ENCODE measurements at regions not wholly inside any gene's neighbourhood (a gene's known extent, or its start where the extent isn't known, plus 50 kb on each side); places are given as distances from the start of the nearest gene placed in this dataset.

GRCh38 chr13:85486663-85487062 is 312.6 kb downstream of the SLITRK6 start:
- H3K27ac ChIP-seq (ENCODE audit: low read depth), result no peak overlapping the region
- H3K79me2 ChIP-seq (replicated peaks; ENCODE audit: insufficient read depth), result no peaks in the 10 kb centered on the region
- no peaks in the 10 kb centered on the region for H4K20me1 ChIP-seq (replicated peaks; ENCODE audit: insufficient read depth)
- no peaks in the 10 kb centered on the region; the same call in 2 of the 3 replicates for H3K9me3 Mint-ChIP-seq
- ATAC-seq, result no peak
- no peaks in the 10 kb centered on the region for H3K36me3 Mint-ChIP-seq (ENCODE audit: low read depth)
- peak overlapping the region; percentile 5; the same call in 1 of the 2 replicates for H3K27ac Mint-ChIP-seq
- no peaks in the 10 kb centered on the region; the same call in 1 of the 2 replicates for H3K4me1 ChIP-seq (ENCODE audit: insufficient read depth)
- no peaks in the 10 kb centered on the region for H3K27me3 ChIP-seq (ENCODE audit: insufficient read depth)
- H3K27me3 Mint-ChIP-seq (ENCODE audit: insufficient read depth, low read depth, poor library complexity), result no peaks in the 10 kb centered on the region
- DNase-seq (ENCODE audit: low spot score), result no peak
- H3K4me1 Mint-ChIP-seq, result peaks cover 6% of the 10 kb centered on the region; the same call in 1 of the 3 replicates
- no peaks in the 10 kb centered on the region for H3K36me3 ChIP-seq (ENCODE audit: insufficient read depth)
- no peak overlapping the region for H3K4me2 ChIP-seq
- no peak overlapping the region for H3K4me3 Mint-ChIP-seq
- no peak overlapping the region for H2AFZ ChIP-seq
- peaks cover 4% of the 10 kb centered on the region; the same call in 1 of the 2 replicates for H3K9me2 ChIP-seq (ENCODE audit: insufficient read depth)
- no peaks in the 10 kb centered on the region for H3F3A ChIP-seq (replicated peaks; ENCODE audit: low read depth)
- H3K4me3 ChIP-seq, result no peak overlapping the region
- TF ChIP-seq ETS1 (IDR thresholded peaks at IDR 0.05) (no peak), EZH2 (IDR thresholded peaks at IDR 0.05; ENCODE audit: low read depth, unreplicated experiment) (no peak), ZNF114 (CRISPR knock-in tag; IDR thresholded peaks at IDR 0.05) (no peak), JUNB (IDR thresholded peaks at IDR 0.05; ENCODE audit: unreplicated experiment) (no peak), STAT1 (IDR thresholded peaks at IDR 0.05; ENCODE audit: unreplicated experiment) (no peak), NANOG (IDR thresholded peaks at IDR 0.05; ENCODE audit: borderline replicate concordance) (no peak), CTCF (conservative IDR thresholded peaks at IDR 0.05; ENCODE audit: low read depth in 2 of 2) (no peak), CREB1 (CRISPR knock-in tag; IDR thresholded peaks at IDR 0.05; ENCODE audit: low read depth) (no peak), POLR2AphosphoS5 (IDR thresholded peaks at IDR 0.05; ENCODE audit: low read depth) (no peak), EZH2phosphoT487 (IDR thresholded peaks at IDR 0.05; ENCODE audit: unreplicated experiment) (no peak), ZNF462 (CRISPR knock-in tag; IDR thresholded peaks at IDR 0.05) (no peak), ZNF331 (CRISPR knock-in tag; IDR thresholded peaks at IDR 0.05; ENCODE audit: low read depth) (no peak), REST (IDR thresholded peaks at IDR 0.05; ENCODE audit: unreplicated experiment) (no peak)
